DOHH2 (cell line): ENCODE measurements at regions not wholly inside any gene's neighbourhood (a gene's known extent, or its start where the extent isn't known, plus 50 kb on each side); places are given as distances from the start of the nearest gene placed in this dataset.

ENCODE experiments used
- H3F3A ChIP-seq: fragments of 200-600 bp; sonication (generic), shearing (Covaris generic); 2 replicates; pipeline ENCODE4 v1.6.0; 2016; ENCODE audit warnings: antibody characterized with exemption, mild to moderate bottlenecking; ENCODE audit not compliant: control insufficient read depth, insufficient read depth
- H3K27ac ChIP-seq: fragments of 200-600 bp; sonication (generic); 2 replicates; pipeline ENCODE4 v1.5.1; 2014; ENCODE audit warnings: low read depth, mild to moderate bottlenecking, low read length, moderate library complexity
- H3K27me3 ChIP-seq: fragments of 200-600 bp; sonication (generic); 2 replicates; pipeline ENCODE4 v1.6.1; 2014; ENCODE audit warnings: mild to moderate bottlenecking, low read length, mixed read lengths; ENCODE audit not compliant: control insufficient read depth
- H3K36me3 ChIP-seq: fragments of 200-600 bp; sonication (generic); 2 replicates; pipeline ENCODE4 v1.6.1; 2014; ENCODE audit warnings: mild to moderate bottlenecking, low read length, moderate library complexity, mixed read lengths; ENCODE audit not compliant: control insufficient read depth
- H3K4me1 ChIP-seq: fragments of 200-600 bp; sonication (generic); 2 replicates; pipeline ENCODE4 v1.6.1; 2014; ENCODE audit warnings: mild to moderate bottlenecking, low read length, mixed read lengths; ENCODE audit not compliant: control insufficient read depth
- H3K4me2 ChIP-seq: fragments of 200-600 bp; sonication (generic); 2 replicates; pipeline ENCODE4 v1.6.0; 2014; ENCODE audit warnings: mild to moderate bottlenecking, low read length, moderate library complexity
- H3K4me3 ChIP-seq: fragments of 200-600 bp; sonication (generic); 2 replicates; pipeline ENCODE4 v1.5.1; 2014; ENCODE audit warnings: mild to moderate bottlenecking, low read length, mixed read lengths
- H3K79me2 ChIP-seq: fragments of 200-600 bp; sonication (generic); 2 replicates; pipeline ENCODE4 v1.6.1; 2014; ENCODE audit warnings: mild to moderate bottlenecking, low read length, mixed read lengths; ENCODE audit not compliant: control insufficient read depth
- H3K9me2 ChIP-seq: fragments of 200-600 bp; sonication (generic); replicated peaks from 2 replicates; pipeline ENCODE4 v1.6.1; 2014; ENCODE audit warnings: mild to moderate bottlenecking, low read length, mixed read lengths; ENCODE audit not compliant: control insufficient read depth
- H3K9me3 ChIP-seq: fragments of 200-600 bp; sonication (generic); 2 replicates; pipeline ENCODE4 v1.6.1; 2014; ENCODE audit warnings: antibody characterized with exemption, low read length, mixed read lengths; ENCODE audit not compliant: control insufficient read depth, insufficient read depth
- H4K20me1 ChIP-seq: fragments of 200-600 bp; sonication (generic); 2 replicates; pipeline ENCODE4 v1.6.0; 2014; ENCODE audit warnings: low read depth, mild to moderate bottlenecking, antibody characterized with exemption, low read length, moderate library complexity; ENCODE audit not compliant: control insufficient read depth, insufficient read depth
- EZH2phosphoT487 ChIP-seq: fragments of 200-600 bp; sonication (generic); IDR thresholded peaks from 2 replicates; pipeline ENCODE4 v1.6.1; 2017; ENCODE audit warnings: borderline replicate concordance, mild to moderate bottlenecking, antibody characterized with exemption, low read length, moderate library complexity, mixed read lengths
- TF ChIP-seq, protein P1 (sequence below): fragments of 200-600 bp; sonication (generic); IDR thresholded peaks from one replicate; pipeline ENCODE4 v1.5.1; 2014; ENCODE audit warnings: antibody characterized with exemption, mild to moderate bottlenecking, low read depth, low read length; ENCODE audit not compliant: poor library complexity, severe bottlenecking

DNA sequence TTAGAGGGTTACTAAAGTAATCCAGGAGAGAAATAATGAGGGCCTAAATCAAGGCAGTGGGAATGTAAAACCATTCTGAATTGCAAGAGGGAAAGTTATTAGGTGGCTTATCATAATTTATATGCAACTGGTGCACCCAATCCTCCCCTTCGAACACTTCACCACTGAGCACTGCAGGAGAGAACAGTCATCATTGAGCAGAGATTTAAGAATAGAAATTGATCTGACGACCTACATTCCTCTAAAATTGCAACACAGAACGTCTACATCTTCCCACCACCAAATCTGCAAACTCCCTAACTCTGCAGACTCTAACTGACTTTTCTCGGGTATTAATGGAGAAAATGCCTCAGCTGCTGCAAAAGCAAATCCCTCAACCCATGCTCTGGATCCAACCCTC, 138.5 kb upstream of the CDH20 start:
- H3K9me2 ChIP-seq = no peaks in the 10 kb centered on the region
- no peaks in the 10 kb centered on the region for H3K9me3 ChIP-seq
- no peaks in the 10 kb centered on the region for H3F3A ChIP-seq
- TF ChIP-seq, protein P1, sequence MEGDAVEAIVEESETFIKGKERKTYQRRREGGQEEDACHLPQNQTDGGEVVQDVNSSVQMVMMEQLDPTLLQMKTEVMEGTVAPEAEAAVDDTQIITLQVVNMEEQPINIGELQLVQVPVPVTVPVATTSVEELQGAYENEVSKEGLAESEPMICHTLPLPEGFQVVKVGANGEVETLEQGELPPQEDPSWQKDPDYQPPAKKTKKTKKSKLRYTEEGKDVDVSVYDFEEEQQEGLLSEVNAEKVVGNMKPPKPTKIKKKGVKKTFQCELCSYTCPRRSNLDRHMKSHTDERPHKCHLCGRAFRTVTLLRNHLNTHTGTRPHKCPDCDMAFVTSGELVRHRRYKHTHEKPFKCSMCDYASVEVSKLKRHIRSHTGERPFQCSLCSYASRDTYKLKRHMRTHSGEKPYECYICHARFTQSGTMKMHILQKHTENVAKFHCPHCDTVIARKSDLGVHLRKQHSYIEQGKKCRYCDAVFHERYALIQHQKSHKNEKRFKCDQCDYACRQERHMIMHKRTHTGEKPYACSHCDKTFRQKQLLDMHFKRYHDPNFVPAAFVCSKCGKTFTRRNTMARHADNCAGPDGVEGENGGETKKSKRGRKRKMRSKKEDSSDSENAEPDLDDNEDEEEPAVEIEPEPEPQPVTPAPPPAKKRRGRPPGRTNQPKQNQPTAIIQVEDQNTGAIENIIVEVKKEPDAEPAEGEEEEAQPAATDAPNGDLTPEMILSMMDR = no peak
- TF ChIP-seq EZH2phosphoT487 = no peak
- H3K4me1 ChIP-seq = no peaks in the 10 kb centered on the region
- no peaks in the 10 kb centered on the region for H3K79me2 ChIP-seq
- no peaks in the 10 kb centered on the region for H3K36me3 ChIP-seq
- H3K4me2 ChIP-seq = no peak overlapping the region
- H3K27ac ChIP-seq = no peak overlapping the region
- H3K27me3 ChIP-seq = no peaks in the 10 kb centered on the region
- no peak overlapping the region for H3K4me3 ChIP-seq
- H4K20me1 ChIP-seq = no peaks in the 10 kb centered on the region

DNA sequence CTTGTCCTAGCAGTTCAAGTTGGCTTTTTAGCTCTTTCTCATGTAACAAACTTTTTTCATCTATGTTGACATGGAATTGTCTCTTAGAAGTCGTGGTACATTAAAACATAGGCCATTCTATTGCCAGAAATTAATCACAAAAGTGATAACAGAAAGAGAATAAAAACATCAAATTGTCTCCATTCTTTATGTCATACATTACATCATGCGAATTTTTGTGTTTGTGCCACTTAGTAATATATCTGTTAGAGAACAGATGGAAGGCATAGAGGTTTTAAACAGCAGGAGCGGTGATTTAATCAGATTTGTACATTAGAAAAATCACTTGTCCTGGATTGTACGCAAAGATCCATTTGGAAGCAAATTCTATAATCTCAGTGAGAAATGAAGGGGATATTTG, 136.5 kb upstream of the CDH20 start:
- TF ChIP-seq, protein P1 = no peak
- no peak for TF ChIP-seq EZH2phosphoT487
- no peak overlapping the region for H3K4me2 ChIP-seq
- H3K4me1 ChIP-seq = no peaks in the 10 kb centered on the region
- no peaks in the 10 kb centered on the region for H3K9me3 ChIP-seq
- H4K20me1 ChIP-seq = no peaks in the 10 kb centered on the region
- H3K4me3 ChIP-seq = no peak overlapping the region
- no peaks in the 10 kb centered on the region for H3K9me2 ChIP-seq
- no peaks in the 10 kb centered on the region for H3F3A ChIP-seq
- H3K27me3 ChIP-seq = no peaks in the 10 kb centered on the region
- no peaks in the 10 kb centered on the region for H3K36me3 ChIP-seq
- no peaks in the 10 kb centered on the region for H3K79me2 ChIP-seq
- no peak overlapping the region for H3K27ac ChIP-seq

DNA sequence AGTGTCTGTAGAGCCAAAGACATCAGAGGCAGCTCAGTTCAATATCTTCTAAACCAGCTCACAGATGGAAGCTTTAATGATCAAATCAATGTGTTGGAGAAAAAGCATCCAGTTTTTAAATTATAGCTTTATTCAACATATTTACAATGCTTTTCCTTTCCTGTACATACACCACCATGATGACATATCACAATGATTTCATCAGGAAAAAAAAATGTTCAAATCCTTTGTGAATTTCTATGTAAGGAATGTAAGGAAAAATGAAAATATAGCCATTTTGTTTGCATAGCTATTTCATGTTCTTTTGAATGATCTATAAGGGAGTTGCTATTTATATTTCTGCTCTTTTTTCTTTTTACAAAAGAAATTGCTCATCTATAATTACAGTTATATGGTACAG, 134.7 kb upstream of the CDH20 start:
- H3F3A ChIP-seq = no peaks in the 10 kb centered on the region
- no peak overlapping the region for H3K27ac ChIP-seq
- no peaks in the 10 kb centered on the region for H3K27me3 ChIP-seq
- H3K79me2 ChIP-seq = no peaks in the 10 kb centered on the region
- H3K9me2 ChIP-seq = no peaks in the 10 kb centered on the region
- H4K20me1 ChIP-seq = no peaks in the 10 kb centered on the region
- no peaks in the 10 kb centered on the region for H3K4me1 ChIP-seq
- no peak for TF ChIP-seq EZH2phosphoT487
- TF ChIP-seq, protein P1 = no peak
- no peaks in the 10 kb centered on the region for H3K9me3 ChIP-seq
- H3K36me3 ChIP-seq = no peaks in the 10 kb centered on the region
- H3K4me3 ChIP-seq = no peak overlapping the region
- no peak overlapping the region for H3K4me2 ChIP-seq
